ENCODE measurements at regions not wholly inside any gene's neighbourhood (a gene's known extent, or its start where the extent isn't known, plus 50 kb on each side); places are given as distances from the start of the nearest gene placed in this dataset.

GRCh38 chr4:144557404-144557803, 88.6 kb upstream of the HHIP start:
- TF ChIP-seq EZH2phosphoT487 (IDR thresholded peaks at IDR 0.05; ENCODE audit: unreplicated experiment) (no peak), CTCF (conservative IDR thresholded peaks at IDR 0.05; ENCODE audit: low read depth in 2 of 2) (no peak; a peak in 1 of 4 replicates), POLR2AphosphoS5 (IDR thresholded peaks at IDR 0.05; ENCODE audit: low read depth) (no peak), EZH2 (IDR thresholded peaks at IDR 0.05; ENCODE audit: low read depth, unreplicated experiment) (no peak), CREB1 (CRISPR knock-in tag; IDR thresholded peaks at IDR 0.05; ENCODE audit: low read depth) (no peak), ZNF114 (CRISPR knock-in tag; IDR thresholded peaks at IDR 0.05) (no peak), JUNB (IDR thresholded peaks at IDR 0.05; ENCODE audit: unreplicated experiment) (no peak), REST (IDR thresholded peaks at IDR 0.05; ENCODE audit: unreplicated experiment) (no peak), STAT1 (IDR thresholded peaks at IDR 0.05; ENCODE audit: unreplicated experiment) (no peak), ZNF462 (CRISPR knock-in tag; IDR thresholded peaks at IDR 0.05) (no peak)
